ENCODE measurements at regions not wholly inside any gene's neighbourhood (a gene's known extent, or its start where the extent isn't known, plus 50 kb on each side); places are given as distances from the start of the nearest gene placed in this dataset.

DNA sequence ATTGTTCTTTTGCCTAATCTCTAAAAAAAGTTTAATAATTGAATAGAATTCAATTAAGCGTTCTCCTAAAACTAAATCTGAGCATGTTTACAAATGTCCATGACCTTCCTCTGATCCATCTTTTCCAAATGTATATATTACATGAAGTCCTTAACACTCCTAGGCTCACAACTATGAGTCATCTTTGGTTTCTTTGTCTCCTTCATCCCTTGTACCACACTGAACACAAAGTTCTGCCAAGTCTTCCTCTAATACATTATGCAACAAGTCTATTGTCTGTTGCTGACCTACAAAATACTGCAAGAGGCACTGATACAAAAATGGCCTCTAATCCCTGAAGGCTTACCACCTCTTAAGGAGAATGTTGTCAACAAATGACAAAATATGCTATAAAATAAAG is 550.2 kb downstream of the PYDC2 start:
- TF ChIP-seq POLR2A (IDR thresholded peaks at IDR 0.05) (no peak), POLR2AphosphoS5 (IDR thresholded peaks at IDR 0.05) (no peak)
- TF ChIP-seq, protein P1, sequence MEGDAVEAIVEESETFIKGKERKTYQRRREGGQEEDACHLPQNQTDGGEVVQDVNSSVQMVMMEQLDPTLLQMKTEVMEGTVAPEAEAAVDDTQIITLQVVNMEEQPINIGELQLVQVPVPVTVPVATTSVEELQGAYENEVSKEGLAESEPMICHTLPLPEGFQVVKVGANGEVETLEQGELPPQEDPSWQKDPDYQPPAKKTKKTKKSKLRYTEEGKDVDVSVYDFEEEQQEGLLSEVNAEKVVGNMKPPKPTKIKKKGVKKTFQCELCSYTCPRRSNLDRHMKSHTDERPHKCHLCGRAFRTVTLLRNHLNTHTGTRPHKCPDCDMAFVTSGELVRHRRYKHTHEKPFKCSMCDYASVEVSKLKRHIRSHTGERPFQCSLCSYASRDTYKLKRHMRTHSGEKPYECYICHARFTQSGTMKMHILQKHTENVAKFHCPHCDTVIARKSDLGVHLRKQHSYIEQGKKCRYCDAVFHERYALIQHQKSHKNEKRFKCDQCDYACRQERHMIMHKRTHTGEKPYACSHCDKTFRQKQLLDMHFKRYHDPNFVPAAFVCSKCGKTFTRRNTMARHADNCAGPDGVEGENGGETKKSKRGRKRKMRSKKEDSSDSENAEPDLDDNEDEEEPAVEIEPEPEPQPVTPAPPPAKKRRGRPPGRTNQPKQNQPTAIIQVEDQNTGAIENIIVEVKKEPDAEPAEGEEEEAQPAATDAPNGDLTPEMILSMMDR (IDR thresholded peaks at IDR 0.05), result no peak

All from transverse colon (tissue), 4 donors.